Stimulated activated CD8-positive, alpha-beta memory T cell treated with anti-CD3 and anti-CD28 coated beads, Interleukin-7, amount 100 ng/mL, for 24 hours (primary cell): ENCODE measurements at regions not wholly inside any gene's neighbourhood (a gene's known extent, or its start where the extent isn't known, plus 50 kb on each side); places are given as distances from the start of the nearest gene placed in this dataset.
"Not testable (repeated sequence)": the region's sequence is repeated elsewhere in the genome, so short reads cannot be mapped to it uniquely, and the experiment has no call there.

Experiments used
- DNase-seq: peaks from one replicate; pipeline ENCODE4 v3.0.0-alpha.2; 2020; ENCODE audit warnings: low read depth

DNA sequence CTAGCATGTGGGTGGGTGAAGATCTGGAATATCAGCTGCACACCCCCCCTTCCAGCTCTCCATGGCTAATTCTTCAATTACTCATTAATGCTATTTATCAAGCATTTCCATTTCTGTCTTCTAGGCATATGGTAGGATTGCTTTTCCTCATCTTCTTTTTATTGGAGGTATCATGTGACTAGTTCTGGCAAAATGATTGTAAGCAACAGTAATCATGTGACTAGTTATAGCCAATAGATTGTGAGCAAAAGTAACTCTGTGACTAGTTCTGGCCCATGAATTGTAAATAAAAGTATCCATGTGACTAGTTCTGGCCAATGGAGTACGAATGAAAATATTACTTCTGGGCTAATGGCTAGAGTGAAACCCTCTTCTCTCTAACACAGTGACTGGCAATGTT, 107.0 kb upstream of the TMEM132E start:
- DNase-seq = no peak

- DNase-seq = not testable (repeated sequence)
Measured at GRCh38 chr17:34471278-34471677, 108.1 kb upstream of the TMEM132E start.

DNA sequence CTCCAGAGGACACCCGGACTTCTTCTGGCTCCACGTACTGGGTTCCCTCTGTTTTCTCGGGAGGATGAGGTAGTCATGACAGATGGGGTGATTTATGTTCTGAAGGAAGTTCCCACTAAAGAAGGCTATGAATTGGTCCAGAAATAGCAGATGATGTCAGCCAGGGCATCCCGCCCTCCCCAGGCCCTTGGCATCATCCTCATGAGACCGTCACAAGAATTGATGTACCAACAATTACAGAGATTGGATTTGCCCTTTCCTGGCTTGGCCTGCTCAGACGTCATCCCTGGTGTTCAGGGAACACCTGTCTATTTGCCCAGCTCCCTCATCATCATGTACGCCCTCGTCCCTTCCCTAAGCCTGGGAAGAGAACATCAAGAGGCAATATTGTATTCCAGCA, 102.8 kb upstream of the CCL1 start:
- DNase-seq = no peak

DNA sequence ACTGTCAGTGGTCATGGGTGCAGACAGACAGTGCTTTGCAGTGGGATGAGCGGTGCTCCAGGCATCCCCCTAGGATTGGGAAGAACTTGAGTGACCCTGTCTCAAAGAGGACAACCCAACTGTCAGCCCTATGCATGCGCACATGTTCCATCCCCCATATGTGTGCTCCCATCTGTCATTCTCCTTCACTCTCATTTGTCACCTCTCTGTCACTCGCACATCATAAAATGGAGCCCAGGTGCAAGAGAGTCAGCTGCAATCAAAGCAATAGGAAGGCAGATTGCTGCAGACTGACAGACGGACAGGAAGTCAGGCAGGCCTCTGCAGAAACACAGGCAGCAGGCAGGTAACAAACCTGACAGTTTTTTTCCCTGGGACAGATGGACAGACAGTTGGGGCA, 101.8 kb upstream of the CCL1 start:
- DNase-seq = no peak

- no peak for DNase-seq
Measured at GRCh38 chr17:34458266-34458665, 95.2 kb upstream of the CCL1 start.

DNA sequence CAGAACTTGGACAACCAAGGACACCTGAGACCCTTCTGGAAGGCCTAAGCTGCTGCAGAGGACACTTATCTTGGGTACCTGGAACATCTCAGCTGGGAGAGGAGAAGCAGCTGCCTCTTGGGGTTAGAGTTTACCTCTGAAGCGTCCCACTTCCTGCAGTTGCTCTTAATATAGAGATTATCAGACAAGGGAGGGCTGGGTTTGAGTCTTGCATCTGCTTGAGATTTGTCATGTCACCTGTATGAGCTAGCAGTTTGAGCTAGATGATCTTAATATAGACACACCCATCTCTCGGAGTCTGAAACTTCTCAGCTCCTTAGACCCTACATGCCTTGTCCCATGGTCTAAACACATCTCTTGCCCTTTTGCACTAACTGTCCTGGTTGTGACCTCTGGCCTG, 93.1 kb upstream of the CCL1 start:
- no peak for DNase-seq

- DNase-seq = no peak
Measured at GRCh38 chr17:34452769-34453168, 89.7 kb upstream of the CCL1 start.

DNA sequence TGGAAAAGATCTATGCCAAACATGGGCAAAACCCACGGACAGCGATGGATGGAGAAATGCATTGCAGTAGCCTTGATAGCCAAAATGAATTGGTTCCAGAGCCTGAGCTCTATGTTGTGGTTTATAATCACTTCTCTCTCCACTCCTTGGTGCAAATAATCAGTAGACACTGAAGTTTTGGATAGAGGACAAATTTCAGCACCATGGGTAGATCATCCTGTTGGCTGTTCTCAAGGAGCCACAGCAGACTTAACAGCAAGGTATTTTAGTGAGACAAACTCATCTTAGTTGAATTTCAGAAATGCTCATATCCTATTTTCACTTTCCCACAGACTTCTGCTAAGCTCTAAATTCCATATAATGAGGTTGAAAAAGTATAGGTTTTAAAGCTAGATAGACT, 88.3 kb upstream of the CCL1 start:
- DNase-seq = no peak

DNA sequence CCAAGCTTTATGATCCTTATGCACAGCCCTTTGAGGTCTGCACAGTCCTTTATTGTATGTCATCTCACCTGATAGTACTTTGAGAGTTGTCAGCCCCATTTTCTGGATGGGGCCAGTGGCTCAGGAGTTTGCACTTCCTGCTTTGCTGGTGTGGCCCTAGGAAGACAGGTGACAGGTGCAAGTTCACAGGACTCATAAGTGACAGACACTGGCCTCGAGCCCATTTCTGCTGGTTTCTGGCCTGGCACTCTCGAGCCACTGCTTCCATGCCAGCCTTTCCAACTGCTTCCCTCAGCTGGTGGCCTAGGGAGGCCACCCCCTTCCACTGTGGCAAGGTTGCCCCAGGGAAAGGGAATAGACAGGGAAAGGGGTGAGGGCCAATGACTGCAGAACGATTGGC, 84.4 kb upstream of the CCL1 start:
- DNase-seq = no peak

GRCh38 chr17:34445101-34445500, 82.1 kb upstream of the CCL1 start:
- DNase-seq = no peak

GRCh38 chr17:34443619-34444469, 80.8 kb upstream of the CCL1 start:
- DNase-seq = no peak

DNA sequence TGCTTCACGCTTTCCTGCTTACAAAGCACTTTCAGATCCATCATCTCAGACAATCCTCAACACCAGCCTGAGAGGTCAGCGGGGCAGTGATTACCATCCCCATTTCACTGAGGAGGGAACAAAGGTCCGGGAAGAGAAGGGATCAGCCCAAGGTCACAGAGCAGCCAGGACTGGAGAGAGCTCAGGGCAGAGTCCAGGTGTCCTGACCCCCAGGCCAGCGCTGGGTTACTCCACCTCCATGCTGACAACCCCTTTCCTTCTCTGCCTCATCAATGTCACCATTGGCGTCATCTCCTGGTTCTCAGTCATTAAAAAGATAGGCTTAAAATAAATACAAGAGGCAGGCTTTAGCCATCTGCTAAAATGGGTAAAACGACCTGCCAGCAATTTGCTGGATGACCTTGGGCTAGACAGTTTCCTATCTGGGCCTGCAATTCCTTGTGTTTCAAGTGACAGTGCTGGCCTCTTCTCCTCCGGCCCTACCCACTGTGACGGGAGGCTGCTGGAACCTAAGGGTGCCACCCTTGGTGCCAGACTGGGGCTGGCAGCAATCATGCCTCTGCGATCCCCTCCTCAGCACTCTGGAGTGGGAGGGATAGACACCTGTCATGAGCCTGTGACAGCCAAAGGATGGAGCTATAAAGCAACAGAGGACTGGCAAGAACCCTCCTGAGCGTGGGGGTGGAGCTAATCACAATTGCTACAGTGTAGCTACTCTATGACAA, 79.5 kb upstream of the CCL1 start:
- DNase-seq = no peak

- DNase-seq = no peak
Measured at GRCh38 chr17:34437188-34437587, 74.2 kb upstream of the CCL1 start.

DNA sequence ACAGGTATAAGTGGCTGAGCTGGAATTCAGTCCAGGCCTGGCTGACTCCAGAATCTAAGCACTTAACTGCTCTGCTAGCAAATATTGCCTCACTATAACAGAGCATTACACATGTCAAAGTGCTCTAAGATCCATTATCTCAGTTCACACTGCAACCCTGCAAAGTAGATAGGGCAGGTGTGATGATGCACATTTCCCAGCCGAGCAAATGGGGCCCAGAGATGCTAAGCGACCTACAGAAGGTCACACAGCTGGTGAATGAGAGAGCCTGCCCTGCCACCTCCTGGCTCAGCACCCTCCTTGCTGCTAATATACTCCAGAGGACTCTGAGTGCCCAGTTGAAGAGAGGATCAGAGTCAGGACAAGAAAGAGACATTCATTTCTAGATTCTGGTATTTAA, 73.6 kb upstream of the CCL1 start:
- no peak for DNase-seq

- DNase-seq = no peak
Measured at GRCh38 chr17:34435182-34435928, 72.3 kb upstream of the CCL1 start.

DNA sequence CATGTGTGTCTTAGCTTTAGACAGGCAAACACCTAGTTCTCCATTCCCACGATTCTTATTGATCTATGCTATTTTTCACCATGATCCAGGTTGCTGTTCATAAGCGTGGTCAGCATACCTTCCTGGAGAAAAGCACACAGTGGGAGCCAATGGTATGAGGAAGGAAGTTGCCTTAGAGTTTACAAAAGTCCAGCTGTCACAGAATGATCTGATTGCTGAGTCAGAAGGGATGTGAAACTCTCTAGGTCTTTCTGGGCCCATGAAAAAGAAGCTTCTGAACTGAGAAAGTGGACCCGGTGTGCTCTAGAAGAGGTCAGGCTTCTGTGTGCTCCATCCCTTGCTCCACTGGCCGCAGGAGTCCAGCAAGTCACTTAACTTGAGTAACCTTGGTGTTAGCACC, 71.0 kb upstream of the CCL1 start:
- DNase-seq = no peak

DNA sequence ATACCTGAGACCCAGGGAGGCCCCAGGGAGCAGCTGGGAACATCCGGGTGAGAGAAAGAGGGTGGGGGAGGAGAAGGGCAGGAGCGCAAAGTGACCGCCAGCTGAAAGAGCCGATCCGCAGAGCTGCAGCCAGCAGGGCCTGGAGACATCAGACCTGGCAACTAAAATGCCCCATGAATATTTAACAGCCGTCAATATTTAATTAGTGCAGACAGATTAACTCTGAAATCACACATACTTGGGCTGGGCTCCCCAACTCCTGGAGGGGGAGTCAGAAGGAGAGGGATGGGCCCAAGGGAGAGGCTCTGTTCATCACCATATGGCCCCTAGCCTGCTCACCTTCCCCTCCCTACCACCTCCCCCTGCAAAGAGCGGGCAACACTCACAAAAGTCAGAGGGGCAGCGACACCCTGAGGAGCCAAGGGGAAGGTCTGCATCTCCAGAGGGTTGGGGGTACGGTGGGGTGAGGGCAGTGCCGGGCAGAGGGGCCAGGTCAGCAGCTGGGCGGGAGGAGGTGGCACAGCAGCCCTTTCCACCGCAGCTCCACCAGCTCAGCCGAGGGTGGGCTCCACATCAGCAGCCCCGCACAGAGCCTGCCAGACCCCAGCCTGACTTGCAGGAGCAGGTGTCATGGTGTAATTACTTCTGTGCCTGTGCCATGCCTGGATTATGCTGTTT, 61.9 kb upstream of the CCL1 start:
- DNase-seq = no peak

- no peak for DNase-seq
Measured at GRCh38 chr17:34423978-34424813, 61.2 kb upstream of the CCL1 start.

DNA sequence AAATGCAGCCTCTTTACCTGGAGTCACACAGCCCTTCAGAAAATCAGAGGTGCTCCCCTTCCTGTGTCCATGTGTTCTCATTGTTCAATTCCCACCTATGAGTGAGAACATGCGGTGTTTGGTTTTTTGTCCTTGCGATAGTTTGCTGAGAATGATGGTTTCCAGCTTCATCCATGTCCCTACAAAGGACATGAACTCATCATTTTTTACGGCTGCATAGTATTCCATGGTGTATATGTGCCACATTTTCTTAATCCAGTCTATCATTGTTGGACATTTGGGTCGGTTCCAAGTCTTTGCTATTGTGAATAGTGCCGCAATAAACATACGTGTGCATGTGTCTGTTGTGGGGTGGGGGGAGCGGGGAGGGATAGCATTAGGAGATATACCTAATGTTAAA, 60.3 kb upstream of the CCL1 start:
- not testable (repeated sequence) for DNase-seq

- DNase-seq = no peak
Measured at GRCh38 chr17:34420900-34421299, 57.9 kb upstream of the CCL1 start.

DNA sequence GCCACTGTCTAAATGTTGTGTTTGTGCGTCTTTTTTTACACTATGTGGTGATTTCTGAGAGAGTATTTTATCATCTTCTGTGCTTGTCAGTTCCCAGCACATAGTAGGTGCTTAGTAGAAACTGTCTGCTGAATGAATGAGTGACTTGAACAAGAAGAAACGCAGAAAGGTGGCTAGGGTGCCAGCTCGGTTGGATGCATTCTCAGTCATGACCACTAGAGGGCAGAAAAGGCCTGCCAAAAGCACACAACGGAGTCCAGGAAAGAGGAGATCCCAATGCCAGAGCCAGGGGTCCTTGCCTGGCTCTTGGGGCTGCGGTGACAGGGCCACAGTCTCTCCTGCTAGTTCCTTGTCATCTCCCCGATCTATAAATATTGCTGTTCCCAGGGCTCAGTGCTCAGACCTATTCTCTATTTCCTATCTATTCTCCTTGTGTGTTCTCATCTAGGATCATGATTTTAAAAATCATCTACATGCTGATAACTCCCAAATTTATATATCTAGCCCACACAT, 57.3 kb upstream of the CCL1 start:
- peak; percentile 48 for DNase-seq
